ENCODE measurements at regions not wholly inside any gene's neighbourhood (a gene's known extent, or its start where the extent isn't known, plus 50 kb on each side); places are given as distances from the start of the nearest gene placed in this dataset.

GRCh38 chr21:41647806-41648561 is 118.9 kb downstream of the RIPK4 start:
- no peak overlapping the region for H3K4me3 Mint-ChIP-seq

DNA sequence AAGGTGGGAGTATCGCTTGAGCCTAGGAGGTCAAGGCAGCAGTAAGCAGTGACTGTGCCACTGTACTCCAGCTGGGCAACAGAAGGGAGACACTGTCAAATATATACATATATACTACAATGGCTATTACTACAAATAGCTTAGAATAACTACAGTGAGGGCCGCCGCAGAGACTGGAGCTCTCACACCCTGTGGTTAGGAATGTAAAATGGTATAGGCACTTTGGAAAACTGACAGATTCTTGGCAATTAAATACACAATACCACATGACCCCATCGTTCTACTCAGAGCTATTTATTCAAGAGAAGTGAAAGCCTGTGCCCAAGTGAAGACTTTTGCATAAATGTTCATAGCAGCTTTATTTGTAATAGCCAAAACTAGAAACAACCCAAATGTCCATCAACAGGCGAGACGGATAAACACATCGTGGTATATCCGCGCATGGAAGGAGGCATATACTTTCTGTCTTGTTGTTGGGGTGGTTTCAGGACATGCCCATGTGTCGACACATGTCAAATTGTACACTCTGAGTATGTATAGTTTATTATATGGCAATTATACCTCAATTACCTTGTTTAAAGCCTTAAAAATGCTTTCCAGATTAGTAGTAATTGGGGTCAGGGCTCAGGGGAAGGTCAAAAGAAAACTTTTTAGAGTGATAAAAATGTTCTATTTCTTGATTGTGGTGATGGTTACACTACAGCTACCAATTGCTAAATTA is 123.4 kb downstream of the RIPK4 start:
- Mint-ChIP-seq H3K9me3 (no peaks in the 10 kb centered on the region), H3K4me3 (no peak overlapping the region), H3K4me1 (peaks cover 12% of the 10 kb centered on the region), H3K27me3 (peaks cover 18% of the 10 kb centered on the region), H3K27ac (no peak overlapping the region)
- ATAC-seq (no peak), DNase-seq (no peak)

More at GRCh38 chr21:41647806-41648561, 118.9 kb downstream of the RIPK4 start:
- Mint-ChIP-seq H3K27ac (peak overlapping the region; percentile 4 to 27), H3K27me3 (peaks cover under 1% of the 10 kb centered on the region), H3K9me3 (no peaks in the 10 kb centered on the region), H3K4me1 (no peaks in the 10 kb centered on the region)
- no peak for DNase-seq
- ATAC-seq = no peak

DNA sequence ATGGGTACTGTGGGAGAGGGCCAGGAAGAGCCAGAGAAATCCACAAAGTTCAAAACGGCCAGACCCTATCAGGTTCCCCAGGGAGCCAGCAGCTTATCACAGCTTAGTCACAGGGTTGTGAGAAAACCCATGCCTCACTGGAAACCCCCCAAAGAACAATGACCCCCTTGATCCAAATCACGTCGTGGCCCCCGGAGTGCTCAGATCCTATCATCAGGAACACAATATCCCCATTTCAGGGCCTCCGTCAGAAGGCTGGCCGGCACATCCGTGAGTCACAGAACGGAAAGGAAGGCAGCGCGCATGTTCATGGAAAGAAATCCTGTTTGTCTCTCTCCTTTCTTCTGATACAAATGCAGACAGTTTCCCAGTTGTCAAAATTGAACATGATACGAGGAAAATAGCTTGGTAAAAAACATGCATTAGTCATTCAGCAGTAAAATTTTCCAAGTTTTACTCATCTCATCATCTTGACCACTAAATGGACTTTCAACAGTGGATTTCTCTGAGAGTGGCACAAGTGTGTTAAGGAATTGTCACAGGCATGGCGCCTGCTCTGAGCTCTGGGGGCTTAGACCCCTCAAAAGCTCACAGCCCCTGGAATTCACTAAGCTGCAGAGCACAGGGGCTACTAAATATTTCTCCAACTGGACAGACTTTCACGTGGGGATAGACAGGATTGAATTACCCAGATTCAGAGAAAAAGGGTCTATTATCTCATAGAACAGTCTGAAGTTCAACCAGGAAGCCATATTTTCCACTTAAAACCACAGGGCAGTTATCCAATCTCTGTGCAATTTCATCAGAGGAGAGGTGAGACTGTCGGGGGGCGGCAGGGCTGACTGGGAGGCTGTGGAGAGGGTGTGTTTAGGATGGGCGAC is 124.8 kb downstream of the RIPK4 start:
- peaks cover 18% of the 10 kb centered on the region for H3K27me3 Mint-ChIP-seq

DNA sequence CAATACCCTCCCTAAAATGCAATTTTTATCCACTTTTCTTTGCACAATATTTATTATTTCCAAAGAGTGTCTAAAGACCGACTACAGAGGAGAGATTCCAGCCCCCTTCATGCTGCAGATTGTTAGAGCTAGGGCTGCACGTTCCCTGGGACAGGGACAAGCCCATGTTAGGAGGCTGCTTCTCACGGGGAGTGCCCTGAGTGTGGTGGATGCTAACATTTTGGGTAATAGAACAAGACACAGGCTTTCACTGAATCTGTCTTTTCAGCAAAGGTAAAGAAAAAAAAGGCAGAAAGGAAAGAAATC is 125.4 kb downstream of the RIPK4 start:
- Mint-ChIP-seq H3K27ac (no peak overlapping the region), H3K9me3 (no peaks in the 10 kb centered on the region), H3K4me1 (peaks cover 12% of the 10 kb centered on the region), H3K4me3 (no peak overlapping the region), H3K27me3 (peaks cover 18% of the 10 kb centered on the region)
- DNase-seq = no peak
- ATAC-seq = no peak

More for the DNA sequence above, 124.8 kb downstream of the RIPK4 start:
- H3K4me3 Mint-ChIP-seq = no peak overlapping the region
- DNase-seq = no peak
- no peaks in the 10 kb centered on the region for H3K9me3 Mint-ChIP-seq
- peaks cover 12% of the 10 kb centered on the region for H3K4me1 Mint-ChIP-seq
- no peak overlapping the region for H3K27ac Mint-ChIP-seq
- ATAC-seq = no peak

DNA sequence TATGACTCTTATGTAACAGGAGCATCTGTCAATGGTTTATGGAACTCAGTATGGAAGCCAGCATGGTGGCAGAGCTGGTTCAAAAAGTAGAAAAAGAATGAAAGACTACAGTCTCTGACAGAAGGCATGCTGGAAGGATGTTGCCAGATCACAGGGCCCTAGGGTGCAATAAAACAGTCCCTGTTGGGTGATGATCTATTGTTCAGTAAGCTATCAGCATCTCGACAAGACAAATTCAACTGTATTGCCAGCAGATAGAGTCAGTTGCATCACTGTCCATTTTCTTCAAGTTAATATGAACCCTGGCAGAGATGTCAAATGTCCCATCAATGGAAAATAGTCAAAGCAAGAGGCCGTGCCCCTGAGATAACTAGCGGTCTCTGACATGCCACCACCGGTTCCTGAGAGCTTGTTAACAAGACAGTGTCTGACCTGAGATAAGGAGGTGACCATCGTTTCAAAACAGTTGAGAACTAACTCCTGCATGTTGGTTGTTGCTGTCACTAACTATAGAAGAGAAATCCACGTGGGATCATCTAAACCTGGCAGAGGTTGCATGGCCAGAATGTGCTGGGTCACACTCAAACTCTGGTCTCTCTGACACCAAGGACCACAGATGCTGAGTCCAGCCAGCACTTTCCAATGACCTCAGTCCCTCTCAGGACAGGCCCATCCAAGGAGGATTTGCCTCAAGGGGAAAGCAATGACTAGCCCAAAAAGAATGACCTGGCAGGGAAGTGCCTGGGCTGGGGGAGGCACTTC is 125.9 kb downstream of the RIPK4 start:
- peaks cover 0 to 1% of the 10 kb centered on the region in 2 donors for H3K9me3 Mint-ChIP-seq
- H3K27me3 Mint-ChIP-seq = peaks cover 18% of the 10 kb centered on the region
- peak overlapping the region in 1 of 2 donors; percentile 42 for H3K27ac Mint-ChIP-seq
- no peak for ATAC-seq
- H3K4me1 Mint-ChIP-seq = peaks cover 12% of the 10 kb centered on the region
- DNase-seq = no peak
- no peak overlapping the region for H3K4me3 Mint-ChIP-seq

DNA sequence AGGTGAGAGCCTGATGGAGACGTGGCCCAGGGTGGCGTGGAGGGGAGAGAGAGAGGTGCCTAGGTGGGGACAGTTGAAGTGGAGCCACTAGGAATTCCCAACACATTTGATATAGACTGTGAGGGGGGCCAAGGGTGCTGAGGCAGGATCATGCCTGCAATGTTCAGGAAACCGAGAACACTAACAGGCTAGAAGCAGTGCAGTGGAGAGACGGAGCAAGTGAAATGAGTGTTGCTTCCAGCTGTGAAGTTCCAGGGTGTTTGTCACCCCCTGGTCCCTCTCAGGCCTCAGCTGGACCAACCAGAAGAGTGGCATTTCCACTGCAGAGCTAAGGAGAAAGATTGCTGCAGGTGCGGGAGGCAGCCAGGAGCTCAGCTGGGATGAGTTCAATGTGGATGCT is 127.1 kb downstream of the RIPK4 start:
- peaks cover 12% of the 10 kb centered on the region for H3K4me1 Mint-ChIP-seq
- no peak overlapping the region for H3K27ac Mint-ChIP-seq
- H3K4me3 Mint-ChIP-seq = no peak overlapping the region
- H3K27me3 Mint-ChIP-seq = peaks cover 18% of the 10 kb centered on the region
- H3K9me3 Mint-ChIP-seq = peaks cover 0 to 8% of the 10 kb centered on the region in 2 donors
- DNase-seq (no peak), ATAC-seq (no peak)

GRCh38 chr21:41639336-41639735 is 127.5 kb downstream of the RIPK4 start:
- ATAC-seq (no peak), DNase-seq (no peak)
- H3K27me3 Mint-ChIP-seq = peaks cover 18% of the 10 kb centered on the region
- peaks cover 12% of the 10 kb centered on the region for H3K4me1 Mint-ChIP-seq
- H3K4me3 Mint-ChIP-seq = no peak overlapping the region
- H3K9me3 Mint-ChIP-seq = peaks cover 0 to 8% of the 10 kb centered on the region in 2 donors
- no peak overlapping the region for H3K27ac Mint-ChIP-seq

GRCh38 chr21:41638201-41638790 is 128.6 kb downstream of the RIPK4 start:
- no peak overlapping the region for H3K4me3 Mint-ChIP-seq
- no peak for ATAC-seq
- H3K4me1 Mint-ChIP-seq = peaks cover 12% of the 10 kb centered on the region
- no peak for DNase-seq
- H3K27ac Mint-ChIP-seq = no peak overlapping the region
- peaks cover 18% of the 10 kb centered on the region for H3K27me3 Mint-ChIP-seq
- peaks cover 0 to 8% of the 10 kb centered on the region in 2 donors for H3K9me3 Mint-ChIP-seq

- DNase-seq (no peak), ATAC-seq (no peak)
- H3K9me3 Mint-ChIP-seq = peaks cover 0 to 8% of the 10 kb centered on the region in 2 donors
- H3K4me1 Mint-ChIP-seq = peaks cover 4% of the 10 kb centered on the region
- H3K27ac Mint-ChIP-seq = no peak overlapping the region
- peaks cover 7% of the 10 kb centered on the region for H3K27me3 Mint-ChIP-seq
- H3K4me3 Mint-ChIP-seq = no peak overlapping the region
These were observed 129.0 kb upstream of the TMPRSS2 start for GRCh38 chr21:41636636-41637630.

DNA sequence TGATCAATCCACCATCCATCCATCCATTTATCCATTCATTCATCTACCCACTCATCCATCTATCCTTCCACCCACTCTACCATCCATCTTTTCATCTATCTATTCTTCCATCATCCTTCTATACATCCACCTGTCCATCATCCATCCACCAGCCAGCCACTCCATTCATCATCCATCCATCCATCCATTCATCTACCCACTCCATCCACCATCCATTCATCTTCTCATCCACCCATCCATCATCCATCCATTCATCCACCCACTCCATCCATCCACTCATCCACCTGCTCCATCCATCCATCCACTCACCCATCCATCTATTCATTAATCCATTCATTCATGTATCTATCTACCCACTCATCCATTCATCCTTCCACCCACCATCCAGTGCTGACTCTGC is 127.9 kb upstream of the TMPRSS2 start:
- H3K9me3 Mint-ChIP-seq = peaks cover 0 to 8% of the 10 kb centered on the region in 2 donors
- DNase-seq (no peak), ATAC-seq (no peak)
- no peak overlapping the region for H3K27ac Mint-ChIP-seq
- no peaks in the 10 kb centered on the region for H3K27me3 Mint-ChIP-seq
- H3K4me3 Mint-ChIP-seq = no peak overlapping the region
- H3K4me1 Mint-ChIP-seq = no peaks in the 10 kb centered on the region

GRCh38 chr21:41634858-41635257 is 126.9 kb upstream of the TMPRSS2 start:
- DNase-seq (no peak), ATAC-seq (no peak)
- no peak overlapping the region for H3K27ac Mint-ChIP-seq
- H3K4me1 Mint-ChIP-seq = no peaks in the 10 kb centered on the region
- H3K4me3 Mint-ChIP-seq = no peak overlapping the region
- H3K9me3 Mint-ChIP-seq = peaks cover 0 to 8% of the 10 kb centered on the region in 2 donors
- H3K27me3 Mint-ChIP-seq = no peaks in the 10 kb centered on the region

GRCh38 chr21:41634211-41634694 is 126.3 kb upstream of the TMPRSS2 start:
- H3K4me1 Mint-ChIP-seq = no peaks in the 10 kb centered on the region
- DNase-seq (no peak), ATAC-seq (no peak)
- H3K4me3 Mint-ChIP-seq = no peak overlapping the region
- H3K9me3 Mint-ChIP-seq = peaks cover 0 to 8% of the 10 kb centered on the region in 2 donors
- H3K27me3 Mint-ChIP-seq = no peaks in the 10 kb centered on the region
- no peak overlapping the region for H3K27ac Mint-ChIP-seq

GRCh38 chr21:41633627-41634026 is 125.7 kb upstream of the TMPRSS2 start:
- Mint-ChIP-seq H3K9me3 (peaks cover 0 to 8% of the 10 kb centered on the region in 2 donors), H3K4me1 (no peaks in the 10 kb centered on the region), H3K27ac (no peak overlapping the region), H3K27me3 (no peaks in the 10 kb centered on the region), H3K4me3 (no peak overlapping the region)
- no peak for DNase-seq
- no peak for ATAC-seq

All from stimulated activated naive CD8-positive, alpha-beta T cell treated with anti-CD3 and anti-CD28 coated beads, Interleukin-15, amount 100 ng/mL, for 72 hours (primary cell).